ENCODE measurements at regions not wholly inside any gene's neighbourhood (a gene's known extent, or its start where the extent isn't known, plus 50 kb on each side); places are given as distances from the start of the nearest gene placed in this dataset.
A peak's percentile ranks its signal among the peaks of the same experiment; 100 is the strongest.

- no peak for TF ChIP-seq ZNF462 (CRISPR knock-in tag; IDR thresholded peaks at IDR 0.05)
- no peak for TF ChIP-seq ETS1 (IDR thresholded peaks at IDR 0.05)
- TF ChIP-seq POLR2AphosphoS5 (IDR thresholded peaks at IDR 0.05; ENCODE audit: low read depth): no peak
Observed at GRCh38 chr2:156800781-156801361, 364.7 kb downstream of the GPD2 start (continued).

- Histone ChIP-seq H3K79me2 (replicated peaks; ENCODE audit: insufficient read depth) (no peaks in the 10 kb centered on the region), H2AFZ (peak overlapping the region; percentile 73)
- TF ChIP-seq EZH2 (IDR thresholded peaks at IDR 0.05; ENCODE audit: low read depth, unreplicated experiment): no peak
- no peak for TF ChIP-seq CTCF (conservative IDR thresholded peaks at IDR 0.05; ENCODE audit: low read depth in 2 of 2)
- TF ChIP-seq NANOG (IDR thresholded peaks at IDR 0.05; ENCODE audit: borderline replicate concordance): no peak
- no peak for TF ChIP-seq JUNB (IDR thresholded peaks at IDR 0.05; ENCODE audit: unreplicated experiment)
- no peak for TF ChIP-seq ETS1 (IDR thresholded peaks at IDR 0.05)
- TF ChIP-seq EZH2phosphoT487 (IDR thresholded peaks at IDR 0.05; ENCODE audit: unreplicated experiment): no peak
Observed at GRCh38 chr2:156803243-156803642, 367.1 kb downstream of the GPD2 start.

More at GRCh38 chr2:156803243-156803642, 367.1 kb downstream of the GPD2 start:
- H3K4me1 Mint-ChIP-seq: peaks cover 45% of the 10 kb centered on the region
- 0 out of 3 replicates have a peak overlapping the region, but pooled peaks have one; percentile 13 for H3K4me3 Mint-ChIP-seq
- Histone ChIP-seq H3K27me3 (ENCODE audit: insufficient read depth) (no peaks in the 10 kb centered on the region), H3K4me1 (ENCODE audit: insufficient read depth) (peaks cover 38% of the 10 kb centered on the region), H3K4me2 (peak overlapping the region; percentile 58; the same call in 1 of the 2 replicates), H3K4me3 (no peak overlapping the region), H3K27ac (ENCODE audit: low read depth) (no peak overlapping the region), H3F3A (replicated peaks; ENCODE audit: low read depth) (no peaks in the 10 kb centered on the region), H4K20me1 (replicated peaks; ENCODE audit: insufficient read depth) (no peaks in the 10 kb centered on the region), H3K9me2 (ENCODE audit: insufficient read depth) (no peaks in the 10 kb centered on the region), H3K36me3 (ENCODE audit: insufficient read depth) (no peaks in the 10 kb centered on the region)
- H3K27me3 Mint-ChIP-seq (ENCODE audit: insufficient read depth, low read depth, poor library complexity): peaks cover 9% of the 10 kb centered on the region
- no peaks in the 10 kb centered on the region; the same call in 2 of the 3 replicates for H3K36me3 Mint-ChIP-seq (ENCODE audit: low read depth)
- peak overlapping the region; percentile 86 for H3K27ac Mint-ChIP-seq
- ATAC-seq (peak; percentile 70), DNase-seq (ENCODE audit: low spot score) (peak; percentile 44)
- H3K9me3 Mint-ChIP-seq: peaks cover 13% of the 10 kb centered on the region; the same call in 2 of the 3 replicates
